NCI-H187 (cell line): ENCODE measurements at regions not wholly inside any gene's neighbourhood (a gene's known extent, or its start where the extent isn't known, plus 50 kb on each side); places are given as distances from the start of the nearest gene placed in this dataset.

ENCODE experiments used
- DNase-seq, 2 experiments: peaks; one replicate each; lab custom pipeline; 2025; lab: John Stamatoyannopoulos, UW

DNA sequence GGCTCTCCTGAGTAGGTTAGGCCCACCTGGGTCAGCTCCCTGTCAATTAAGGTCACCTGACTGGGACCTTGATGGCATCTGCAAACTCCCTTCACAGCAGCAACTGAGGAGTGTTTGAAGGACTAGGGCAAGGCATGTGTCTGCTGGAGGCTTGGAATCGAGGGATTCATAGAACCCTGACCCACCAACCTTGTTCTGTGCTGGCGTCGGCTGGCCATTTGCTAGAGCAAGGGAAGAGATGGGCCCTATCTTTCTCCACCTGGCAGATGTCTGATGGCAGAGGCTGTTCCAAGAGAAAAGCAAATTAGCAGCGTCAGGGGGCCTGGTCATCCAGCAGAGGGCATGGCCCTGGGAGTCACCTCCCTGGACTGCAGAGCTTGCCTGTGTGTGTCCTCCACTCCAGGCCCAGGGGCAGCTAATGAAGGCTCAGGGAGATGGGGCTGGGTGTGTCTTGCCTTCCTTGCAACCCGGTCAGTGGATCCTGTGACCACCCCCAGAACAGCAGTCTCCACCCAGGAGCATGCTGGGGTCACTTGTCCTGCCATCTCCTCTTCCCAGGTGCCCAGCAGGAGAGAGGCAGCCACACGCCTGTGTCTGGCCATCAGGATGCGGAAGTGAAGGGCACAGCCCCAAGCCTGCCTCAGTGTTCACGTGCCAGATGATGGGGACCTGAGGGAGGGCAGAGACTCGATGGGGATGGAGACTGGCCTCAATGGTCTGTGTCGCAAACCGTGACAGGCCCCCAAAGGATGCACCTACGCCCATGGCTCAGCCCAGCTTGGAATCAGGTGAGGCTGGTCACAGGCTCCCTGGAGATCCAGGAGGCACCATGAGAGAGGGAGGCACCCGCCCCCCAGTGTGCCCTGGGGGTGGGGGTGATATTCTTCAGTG, 53.9 kb downstream of the BARX1 start:
- DNase-seq, result no peak

DNA sequence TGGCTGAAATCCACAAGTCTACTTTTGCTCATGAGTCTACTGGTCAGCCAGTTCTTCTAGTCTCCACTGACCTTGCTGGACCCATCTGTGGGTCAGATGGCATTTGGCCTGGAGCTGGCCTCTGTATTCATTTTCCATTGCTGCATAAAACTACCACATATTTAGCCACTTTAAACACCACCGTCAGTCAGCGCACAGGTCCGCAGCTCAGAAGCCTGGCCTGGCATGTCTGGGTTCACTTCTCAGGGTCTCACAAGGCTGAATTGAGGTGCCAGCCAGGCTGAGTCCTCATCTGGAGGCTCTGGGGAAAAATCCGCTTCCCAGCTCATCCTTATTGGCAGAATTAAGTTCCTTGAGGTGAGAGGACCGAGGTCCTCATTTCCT, 54.7 kb downstream of the BARX1 start:
- no peak for DNase-seq

DNA sequence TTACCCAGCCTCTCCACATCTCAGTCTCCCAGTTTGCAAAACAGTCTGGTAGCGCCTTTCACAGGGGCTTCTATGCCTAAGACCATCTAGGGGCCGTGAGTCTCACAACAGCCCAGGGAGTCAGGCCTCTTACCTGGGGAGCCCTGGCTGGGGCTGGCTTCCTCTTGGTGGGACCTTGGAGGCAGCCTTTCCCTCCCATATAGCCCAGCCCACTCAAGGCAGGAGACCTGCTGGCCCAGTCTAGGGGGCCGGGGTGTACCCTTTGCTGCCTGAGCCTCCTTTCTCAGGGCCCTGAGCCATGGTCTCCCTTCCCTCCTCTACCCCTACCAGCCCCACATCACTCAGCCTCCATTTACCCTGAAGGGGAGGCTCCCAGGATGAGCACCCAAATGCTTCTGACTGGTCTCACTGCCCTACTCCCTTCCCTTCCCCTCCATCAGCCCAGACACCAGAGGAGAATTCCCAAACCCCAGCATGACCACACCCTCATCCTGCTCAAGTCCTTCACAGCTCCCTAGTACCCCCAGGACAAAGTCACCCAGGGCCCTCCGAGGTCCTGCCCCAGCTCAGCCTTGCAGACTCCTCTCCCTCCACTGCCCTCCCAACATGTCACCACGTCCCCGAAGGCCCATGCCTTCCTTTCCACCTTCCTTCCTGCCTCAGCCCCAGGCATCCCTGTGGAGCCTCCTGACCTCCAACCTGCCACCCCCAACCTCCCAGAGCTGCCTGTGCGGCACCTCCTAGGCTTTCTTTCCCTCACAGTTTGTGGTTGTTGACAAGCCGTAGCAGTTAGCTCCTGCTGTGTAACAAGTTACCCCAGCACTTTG, 55.3 kb downstream of the BARX1 start:
- no peak for DNase-seq

DNA sequence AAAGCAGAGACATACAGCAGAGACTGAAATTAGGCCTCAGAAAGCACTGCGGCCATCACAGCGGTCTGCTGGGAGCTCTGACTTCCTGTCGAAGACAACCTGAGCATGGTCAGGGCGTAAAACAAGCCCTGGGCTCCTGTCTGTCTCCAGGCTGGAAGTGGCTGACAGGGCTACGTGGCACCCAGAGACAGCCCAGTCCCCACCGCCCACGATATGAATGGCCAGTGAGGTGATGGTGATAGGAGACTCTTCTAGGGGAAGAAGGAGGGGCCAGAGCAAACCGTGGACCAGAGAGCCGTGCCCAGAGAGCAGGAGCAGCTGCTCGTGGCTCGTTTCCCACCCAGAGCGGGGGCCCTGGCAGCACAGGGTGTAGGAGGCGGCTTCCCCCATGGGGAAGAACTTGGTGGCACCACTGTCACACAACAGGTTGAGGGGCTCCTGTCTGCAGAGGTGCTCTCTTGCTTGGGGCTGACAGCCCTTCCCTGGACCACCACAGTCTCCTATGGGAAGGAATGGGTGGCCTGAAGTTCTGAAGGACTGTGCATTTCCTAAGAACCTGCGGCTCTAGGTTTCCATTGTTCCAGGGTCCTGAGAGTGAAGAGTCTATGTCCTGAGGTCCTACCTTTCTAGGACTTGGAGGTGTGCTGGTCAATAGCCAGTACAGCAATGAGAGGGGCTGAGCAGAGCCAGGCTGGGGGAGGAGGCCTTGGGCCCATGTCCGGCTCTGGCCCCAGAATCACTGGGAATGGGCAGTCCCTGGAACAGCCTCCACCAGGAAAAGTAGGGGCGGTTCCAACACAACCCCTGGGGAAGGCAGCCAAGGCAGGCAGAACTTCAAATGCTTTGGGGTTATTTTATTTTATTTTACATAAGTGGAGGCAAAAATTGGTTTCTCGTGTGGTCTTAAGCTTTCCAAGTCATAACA, 56.4 kb downstream of the BARX1 start:
- no peak for DNase-seq

DNA sequence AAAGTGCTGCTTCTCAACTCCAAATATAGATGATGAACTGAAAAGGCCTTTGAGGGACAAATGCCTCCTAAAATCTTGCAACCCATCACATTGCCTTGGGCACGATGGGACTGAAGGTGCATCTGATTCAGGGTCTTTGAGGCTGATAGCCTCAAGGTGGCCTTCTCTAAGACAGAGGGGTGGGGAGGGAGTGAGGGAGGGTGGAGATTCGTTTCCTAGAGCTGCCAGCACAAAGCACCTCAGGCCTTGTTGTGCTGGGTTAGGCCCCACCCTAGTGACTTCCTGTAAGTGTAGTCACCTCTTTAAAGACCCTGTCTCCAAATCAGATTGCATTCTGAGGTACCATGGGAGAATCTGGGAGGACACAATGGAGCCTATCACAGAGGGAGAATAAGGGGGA, 57.1 kb downstream of the BARX1 start:
- no peak for DNase-seq

DNA sequence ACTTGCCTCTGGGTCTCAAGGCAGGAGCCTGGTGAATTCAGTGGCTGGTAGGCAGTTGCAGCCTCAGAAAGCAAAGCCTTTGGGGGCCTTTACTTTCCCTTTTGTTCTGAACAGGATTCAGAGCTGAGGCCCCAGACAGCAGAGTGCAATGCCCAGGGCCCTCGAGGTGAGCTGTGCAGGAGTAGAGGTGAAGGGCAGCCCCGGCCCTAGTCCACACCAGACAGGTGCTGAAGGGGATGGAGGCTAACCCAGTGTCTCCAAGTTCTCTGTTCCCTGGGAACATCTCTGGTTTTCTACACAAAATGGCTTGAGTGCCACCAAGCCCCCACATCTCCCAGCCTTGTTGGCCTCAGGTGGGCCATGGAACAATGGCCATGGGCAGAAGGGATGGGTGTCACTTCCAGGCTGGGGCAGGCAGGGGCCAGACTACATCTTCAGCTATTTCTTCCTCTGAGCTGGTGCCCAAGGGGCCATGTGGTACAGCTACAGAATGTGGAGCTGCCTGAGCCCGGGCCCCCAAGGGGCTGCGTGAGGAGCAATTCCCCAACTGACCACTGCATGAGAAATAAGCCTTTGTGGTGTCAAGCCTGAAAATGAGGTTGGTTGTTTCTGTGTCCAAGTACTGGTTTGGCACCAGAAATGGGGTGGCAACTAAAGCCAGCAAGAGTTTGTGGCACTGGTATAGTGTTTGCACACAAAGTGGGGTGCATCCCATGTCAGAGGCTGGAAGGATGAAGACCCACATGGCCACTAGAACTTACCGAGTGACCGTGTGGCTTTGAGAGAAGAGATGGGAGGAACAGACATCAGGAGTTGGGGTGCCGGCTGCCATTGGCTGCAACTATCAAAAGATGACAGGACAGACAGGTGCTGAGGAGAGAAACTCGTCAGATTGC, 57.8 kb downstream of the BARX1 start:
- DNase-seq, result no peak

DNA sequence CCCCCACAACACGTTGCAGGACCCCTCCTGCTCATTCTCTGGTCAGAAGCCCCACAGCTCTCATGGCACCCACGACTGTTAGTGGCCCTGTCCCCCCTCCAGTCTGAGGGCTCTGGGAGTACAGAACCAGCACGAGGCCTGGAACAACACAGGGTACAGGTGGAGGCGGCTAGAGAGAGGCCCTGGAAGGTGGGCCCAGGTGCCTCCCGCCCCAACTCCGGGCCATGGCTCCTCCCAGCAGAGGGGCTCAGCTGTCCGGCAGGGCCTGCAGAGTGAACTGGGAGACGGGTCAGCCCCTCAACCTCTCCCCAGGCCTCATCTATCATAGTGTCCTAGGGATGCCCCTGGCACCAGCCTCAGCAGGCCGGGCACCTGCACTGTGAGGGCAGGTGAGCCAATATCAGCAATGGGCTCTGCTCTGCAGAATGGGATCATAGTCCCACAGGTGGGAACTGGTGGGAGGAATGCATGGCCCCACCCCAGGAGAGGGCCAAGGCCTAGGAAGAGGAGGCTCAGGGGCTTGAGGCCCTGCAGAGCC, 58.6 kb downstream of the BARX1 start:
- DNase-seq, result no peak

DNA sequence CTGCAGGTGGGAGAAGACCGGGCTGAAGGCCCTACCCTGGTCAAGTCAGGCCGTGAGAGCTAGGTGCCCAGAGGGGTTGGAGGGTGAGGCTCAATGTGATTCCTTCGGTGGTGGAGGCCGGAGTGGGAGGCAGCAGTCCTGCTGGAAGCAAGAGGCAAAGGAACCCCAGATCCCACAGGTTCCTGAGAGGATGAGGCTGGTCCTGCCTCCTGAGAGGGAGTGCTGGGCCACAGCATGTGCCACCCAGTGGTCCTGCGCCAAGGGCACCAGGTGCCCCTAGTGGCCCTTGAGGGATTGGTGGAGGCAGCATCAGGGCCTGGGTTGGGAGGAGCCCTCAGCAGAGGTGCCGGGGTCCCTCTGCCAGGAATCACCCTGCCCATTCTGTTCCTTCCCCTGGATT, 59.1 kb downstream of the BARX1 start:
- DNase-seq, result no peak

DNA sequence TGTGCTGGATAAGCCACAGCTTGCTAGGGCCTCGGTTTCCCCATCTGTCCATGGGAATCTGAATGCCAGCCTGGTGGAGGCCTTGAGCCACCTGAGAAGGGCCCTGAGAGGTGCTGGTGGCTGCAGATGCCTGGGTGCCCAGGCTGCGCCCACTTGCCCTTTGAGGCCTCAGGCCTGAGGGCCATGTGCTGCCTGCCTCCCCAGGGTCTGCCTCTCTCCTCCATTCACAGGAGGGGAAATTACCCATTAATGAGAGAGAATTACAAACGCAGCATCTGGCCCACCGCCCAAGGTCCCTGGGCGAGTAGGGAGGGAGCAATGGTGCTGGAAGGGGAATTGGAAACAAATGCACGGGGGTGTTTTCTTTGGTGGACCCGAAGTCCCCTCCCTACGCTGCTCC, 59.6 kb downstream of the BARX1 start:
- no peak for DNase-seq

DNA sequence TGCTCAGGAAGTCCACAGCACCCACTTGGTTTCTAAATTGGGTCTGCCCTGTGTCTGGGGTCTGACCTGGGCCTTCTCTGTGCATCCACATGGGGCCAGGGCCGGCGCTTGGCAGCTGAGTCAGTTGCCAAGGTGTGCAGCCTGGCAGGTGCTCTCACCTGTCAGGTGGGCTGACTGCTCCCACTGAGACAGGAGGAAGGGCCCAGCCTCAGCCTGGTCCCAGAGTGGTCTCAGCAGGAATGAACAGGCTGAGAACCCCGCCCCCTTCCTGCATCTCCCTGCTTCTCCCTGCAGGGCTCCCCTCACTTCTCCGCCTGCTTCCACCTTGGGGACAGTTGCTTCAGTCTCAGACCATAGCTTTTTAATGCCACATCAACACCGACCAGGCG, 60.5 kb downstream of the BARX1 start:
- no peak for DNase-seq

DNA sequence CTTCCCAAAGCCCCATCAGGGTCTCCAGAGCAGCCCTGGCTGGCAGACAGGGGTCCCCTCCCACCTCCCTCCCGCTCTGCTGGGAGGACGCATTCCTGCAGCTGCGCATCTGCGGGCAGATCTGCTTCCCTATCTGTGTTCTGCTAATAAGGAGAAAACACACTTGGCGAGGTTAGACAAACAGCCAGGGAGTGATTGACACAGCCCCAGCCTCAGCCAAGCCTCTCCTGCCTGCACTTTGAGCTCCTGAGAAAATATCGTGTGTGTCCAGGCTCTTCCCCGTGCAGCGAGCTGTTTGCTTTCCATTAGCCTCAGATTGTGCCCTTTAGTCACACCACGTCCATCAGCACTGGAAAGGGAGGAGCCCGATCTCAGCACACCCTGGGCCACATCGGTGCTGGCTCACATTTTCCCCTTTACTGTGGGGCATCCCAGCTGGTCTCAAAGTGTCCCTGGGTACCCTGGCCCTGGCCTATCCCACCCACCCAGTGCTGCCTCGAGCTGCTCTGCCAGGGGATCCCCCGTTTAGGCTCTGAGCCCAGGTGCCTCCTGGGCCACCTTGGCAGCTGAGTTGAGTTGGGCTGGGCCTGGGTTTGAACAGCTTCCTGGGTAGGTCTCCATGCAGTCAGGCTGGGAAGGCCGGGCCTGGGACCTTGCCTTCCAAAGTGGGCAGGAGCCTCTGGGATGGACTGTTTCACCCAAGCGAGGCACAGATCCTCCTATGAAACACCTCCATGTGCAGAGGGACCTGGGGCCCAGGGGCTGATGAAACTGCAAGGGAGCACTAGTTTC, 61.1 kb downstream of the BARX1 start:
- DNase-seq, result no peak

DNA sequence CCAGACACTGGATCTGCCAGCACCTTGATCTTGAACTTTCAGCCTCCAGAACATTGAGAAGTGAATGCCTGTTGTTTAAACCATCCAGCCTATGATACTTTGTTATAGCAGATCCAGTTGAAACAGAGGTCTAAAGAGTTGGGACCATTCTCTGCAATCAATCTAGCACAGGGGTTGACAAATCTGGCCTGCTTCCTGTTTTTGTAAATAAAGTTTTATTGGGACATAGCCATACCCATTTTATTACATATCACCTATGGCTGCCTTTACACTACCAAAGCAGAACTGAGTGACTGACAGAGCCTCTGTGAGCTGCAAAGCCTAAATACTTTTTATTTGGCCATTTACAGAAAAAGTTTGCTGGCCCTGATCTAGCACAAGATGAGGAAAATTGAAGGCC, 62.0 kb downstream of the BARX1 start:
- no peak for DNase-seq

DNA sequence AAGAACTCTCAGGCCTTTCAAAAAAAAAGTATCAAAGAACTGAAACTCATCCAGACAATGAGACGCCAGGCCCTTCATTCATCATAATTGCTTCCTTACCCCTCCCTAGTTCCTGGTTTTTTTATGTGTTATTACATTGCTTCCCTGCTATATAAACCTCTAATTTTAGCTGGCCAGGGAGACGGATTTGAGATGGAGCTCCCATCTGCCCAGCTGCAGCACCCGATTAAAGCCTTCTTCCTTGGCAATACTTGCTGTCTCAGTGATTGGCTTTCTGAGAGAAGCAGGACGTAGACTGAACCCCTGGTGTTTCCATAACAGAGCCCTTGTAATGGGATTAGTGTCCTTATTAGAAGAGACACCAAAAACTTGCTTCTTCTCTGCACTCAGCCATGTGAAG, 62.4 kb downstream of the BARX1 start:
- no peak for DNase-seq

DNA sequence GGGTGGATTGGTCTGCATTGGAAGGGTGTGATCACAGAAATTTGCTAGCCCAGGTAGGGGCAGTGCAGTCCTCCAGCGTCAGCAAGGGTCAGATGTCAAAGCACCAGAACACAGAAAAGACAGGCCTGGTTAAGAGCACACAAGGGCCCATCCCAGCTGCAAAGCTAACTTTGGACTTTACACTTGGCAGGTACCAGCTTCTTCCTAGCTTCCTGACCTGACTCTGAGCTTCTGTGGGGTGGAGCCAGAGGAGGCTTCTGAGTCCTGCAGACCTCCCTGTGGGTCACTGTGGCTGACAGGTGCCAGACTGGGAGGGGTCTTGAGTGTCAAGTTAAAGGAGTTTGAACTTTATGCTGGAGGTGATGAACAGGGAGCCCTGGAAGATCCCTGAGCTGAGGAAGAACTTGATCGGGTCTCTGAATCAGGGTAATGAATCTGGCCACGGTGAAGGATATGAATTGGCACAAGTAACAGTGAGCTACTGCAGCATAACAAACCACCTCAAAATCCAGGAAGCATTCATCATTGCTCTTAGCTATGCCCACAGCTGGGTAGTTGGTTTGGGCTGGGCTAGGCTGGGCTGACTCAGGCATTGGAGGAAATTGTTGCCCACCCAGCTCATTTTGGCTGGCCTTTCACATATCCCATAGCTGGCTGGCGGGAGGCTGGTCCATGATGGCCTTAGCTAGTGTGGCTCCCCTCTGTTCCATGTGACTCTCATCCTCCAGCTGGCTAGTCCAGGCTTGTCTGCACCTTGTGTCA, 63.4 kb downstream of the BARX1 start:
- no peak for DNase-seq

DNA sequence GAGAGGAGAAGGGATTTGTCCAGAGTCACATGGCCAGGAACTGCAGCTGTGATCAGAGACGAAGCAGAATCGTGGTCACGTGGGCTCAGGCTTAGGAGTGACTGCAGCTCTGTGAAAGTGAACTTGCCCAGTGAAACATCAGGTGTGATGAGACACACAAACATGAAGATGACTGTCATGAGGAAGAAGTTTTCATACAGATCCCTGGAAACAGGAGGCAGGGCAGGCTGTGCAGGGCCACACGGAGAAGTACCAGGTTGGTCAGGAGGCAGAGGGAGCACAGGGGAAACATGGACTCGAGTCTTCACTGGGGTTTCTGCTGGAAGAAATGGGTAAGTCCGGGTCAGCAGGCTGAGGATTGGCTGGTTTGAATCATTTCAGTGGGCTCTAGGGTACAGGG, 64.1 kb downstream of the BARX1 start:
- no peak for DNase-seq

DNA sequence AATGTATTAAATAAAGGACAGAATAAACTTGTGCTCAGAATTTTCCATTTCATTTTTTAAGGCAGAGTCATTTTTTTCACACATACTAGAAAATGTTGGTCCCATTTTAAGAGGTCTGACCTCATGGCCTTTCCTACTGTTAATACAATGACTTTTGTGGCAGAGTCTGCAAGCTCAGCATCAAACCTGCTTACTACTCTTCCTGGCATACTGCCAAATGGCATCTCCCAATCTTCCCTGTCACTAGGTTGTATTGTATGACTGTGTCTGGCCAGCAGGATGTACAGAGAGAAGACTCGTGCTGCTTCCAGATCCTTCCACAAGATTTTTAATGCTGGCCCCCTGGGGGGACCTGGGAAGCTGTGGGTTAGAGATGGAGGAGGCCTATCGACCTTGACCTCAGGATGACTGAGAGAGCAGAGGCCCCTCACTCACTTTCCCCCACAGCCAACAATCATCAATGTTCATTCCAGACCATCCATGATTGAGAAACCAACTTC, 64.7 kb downstream of the BARX1 start:
- no peak for DNase-seq

DNA sequence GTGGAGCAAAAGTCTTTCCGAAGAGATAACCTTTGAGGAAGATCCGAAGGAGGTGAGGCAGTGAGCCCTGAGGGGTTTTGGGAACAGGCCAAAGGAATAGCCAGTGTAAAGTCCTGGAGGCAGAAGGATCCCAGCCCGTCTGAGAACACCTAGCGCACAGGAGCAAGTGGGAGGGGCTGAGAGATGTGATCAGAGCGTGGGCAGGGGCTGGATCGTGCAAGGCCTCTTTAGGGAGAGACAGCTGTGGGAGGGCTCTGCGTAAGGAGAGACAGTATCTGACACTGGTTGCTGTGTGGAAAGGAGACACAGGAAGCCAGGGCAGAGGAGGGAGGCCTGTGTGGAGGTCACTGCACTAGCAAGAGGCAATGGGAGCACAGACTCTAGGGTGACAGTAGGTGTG, 68.2 kb downstream of the BARX1 start:
- DNase-seq, result no peak

DNA sequence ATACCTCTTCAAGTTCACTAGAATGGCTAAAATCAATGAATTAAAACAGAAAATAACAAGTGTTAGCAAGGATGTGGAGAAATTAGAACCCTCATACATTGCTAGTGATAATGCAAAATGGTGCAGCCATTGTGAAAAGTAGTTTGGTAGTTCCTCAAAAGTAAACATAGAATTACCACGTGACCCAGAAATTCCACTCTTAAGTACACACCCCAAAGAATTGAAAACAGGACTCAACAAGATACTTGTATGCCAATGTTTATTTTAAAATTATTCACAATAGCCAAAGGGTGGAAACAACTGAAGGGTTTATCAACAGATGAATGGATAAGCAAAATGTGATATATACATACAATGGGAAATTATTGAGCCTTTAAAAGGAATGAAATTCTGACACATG, 70.3 kb downstream of the BARX1 start:
- DNase-seq, result no peak
